HCT116 (cell line): ENCODE measurements at regions not wholly inside any gene's neighbourhood (a gene's known extent, or its start where the extent isn't known, plus 50 kb on each side); places are given as distances from the start of the nearest gene placed in this dataset.

Experiments
- ATAC-seq: fragments of 200-7000 bp; cut with Tn5 transposase; 2 replicates; pipeline ENCODE4 v1.9.1; 2020; ENCODE audit warnings: mild to moderate bottlenecking, moderate library complexity
- BruUV-seq: library from RNA; stranded (reverse); fragments of 400-500 nt; replicated peaks from 2 replicates; lab custom pipeline; 2021; lab: Mats Ljungman, UMichigan
- CTCF ChIA-PET: fragments of 300-600 bp; sonication (Branson Sonifier 250); formaldehyde crosslinking; loops from one replicate; lab custom pipeline; 2021; ENCODE audit warnings: antibody characterized with exemption; lab: Charles Lee
- POLR2A ChIA-PET: fragments of 300-600, 350-600 bp; sonication (Branson Sonifier 250); formaldehyde crosslinking; loops from one replicate; lab custom pipeline; 2021; ENCODE audit warnings: antibody characterized with exemption; lab: Charles Lee
- RAD21 ChIA-PET, 2 experiments: fragments of 300-600 bp; sonication (Branson Sonifier 250); formaldehyde crosslinking; loops; one replicate each; lab custom pipeline; 2023; ENCODE audit warnings: low total read pairs in 2 of 2; ENCODE audit not compliant: uncharacterized antibody in 2 of 2, unreplicated experiment in 2 of 2, low non-redundant PET in 1 of 2; lab: Charles Lee
- DNase-seq: peaks from one replicate; pipeline ENCODE4 v3.0.0-alpha.2; 2010; ENCODE audit warnings: low read depth, low spot score
- H2AFZ ChIP-seq: fragments of 200-600 bp; shearing (Covaris generic), sonication (generic); 2 replicates; pipeline ENCODE4 v1.6.1; 2017; ENCODE audit warnings: low read depth, mixed run types, mixed read lengths, antibody characterized with exemption, low read length; ENCODE audit not compliant: poor library complexity, severe bottlenecking
- H3K27ac ChIP-seq: 2 replicates; pipeline ENCODE4 v1.5.1; 2012; ENCODE audit warnings: low read depth, low read length
- H3K27me3 ChIP-seq: fragments of 200-600 bp; sonication (generic); 2 replicates; pipeline ENCODE4 v1.6.1; 2016; ENCODE audit warnings: mixed run types, low read length, mixed read lengths; ENCODE audit not compliant: insufficient read depth
- H3K36me3 ChIP-seq, 2 experiments: fragments of 200-500 bp in 1 of 2; fragments of 200-600 bp in 1 of 2; sonication (Bioruptor generic) in 1 of 2; sonication (generic) in 1 of 2; 2 replicates each; pipeline versions ENCODE4 v1.5.1 to v1.6.1; 2014 to 2016; ENCODE audit warnings: low read length in 2 of 2, inconsistent platforms in 1 of 2, mixed read lengths in 1 of 2, mixed run types in 1 of 2; ENCODE audit not compliant: insufficient read depth in 2 of 2, control insufficient read depth in 1 of 2
- H3K4me1 ChIP-seq, 2 experiments: fragments of 200-600 bp in 1 of 2; sonication (generic) in 1 of 2; 2 replicates each; pipeline versions ENCODE4 v1.5.1 to v1.6.1; 2012 to 2017; ENCODE audit warnings: low read length in 2 of 2, inconsistent platforms in 1 of 2, mild to moderate bottlenecking in 1 of 2, mixed read lengths in 1 of 2, mixed run types in 1 of 2, moderate library complexity in 1 of 2; ENCODE audit not compliant: insufficient read depth in 2 of 2, control insufficient read depth in 1 of 2
- H3K4me2 ChIP-seq: fragments of 200-600 bp; sonication (generic); 2 replicates; pipeline ENCODE4 v1.6.1; 2017; ENCODE audit warnings: mixed run types, low read length, mixed read lengths
- H3K4me3 ChIP-seq, 2 experiments: fragments of 200-600 bp in 1 of 2; sonication (generic) in 1 of 2; replicated peaks in 1 of 2; 2 replicates each; pipeline ENCODE4 v1.5.1; 2011 to 2016; ENCODE audit warnings: low read length in 2 of 2, control low read depth in 1 of 2, low read depth in 1 of 2, mild to moderate bottlenecking in 1 of 2, mixed read lengths in 1 of 2, mixed run types in 1 of 2
- H3K79me2 ChIP-seq: fragments of 200-600 bp; sonication (generic); 2 replicates; pipeline ENCODE4 v1.6.1; 2017; ENCODE audit warnings: mild to moderate bottlenecking, mixed run types, low read length, moderate library complexity, mixed read lengths; ENCODE audit not compliant: insufficient read depth
- H3K9ac ChIP-seq: fragments of 200-600 bp; sonication (generic); 2 replicates; pipeline ENCODE4 v1.6.1; 2016; ENCODE audit warnings: low read length, mixed read lengths
- H3K9me2 ChIP-seq: fragments of 200-600 bp; sonication (generic), shearing (Covaris generic); 2 replicates; pipeline ENCODE4 v1.6.1; 2017; ENCODE audit warnings: mixed run types, mild to moderate bottlenecking, moderate library complexity; ENCODE audit not compliant: insufficient read depth
- H3K9me3 ChIP-seq, 2 experiments: fragments of 200-500 bp in 1 of 2; fragments of 200-600 bp in 1 of 2; sonication (Bioruptor generic) in 1 of 2; sonication (generic) in 1 of 2; 2 replicates each; pipeline ENCODE4 v1.6.1; 2014 to 2017; ENCODE audit warnings: low read length in 2 of 2, mixed read lengths in 2 of 2, inconsistent platforms in 1 of 2, low read depth in 1 of 2, mild to moderate bottlenecking in 1 of 2, mixed run types in 1 of 2, moderate library complexity in 1 of 2; ENCODE audit not compliant: control insufficient read depth in 1 of 2, insufficient read depth in 1 of 2
- H4K20me1 ChIP-seq: fragments of 200-600 bp; sonication (generic), shearing (Covaris generic); 2 replicates; pipeline ENCODE4 v1.6.1; 2017; ENCODE audit warnings: mixed run types, mild to moderate bottlenecking, moderate library complexity; ENCODE audit not compliant: insufficient read depth
- ATF3 ChIP-seq: IDR thresholded peaks from 2 replicates; pipeline ENCODE4 v1.6.1; 2012
- CBX3 ChIP-seq: IDR thresholded peaks from 2 replicates; pipeline ENCODE4 v1.6.1; 2012; ENCODE audit warnings: low read depth
- EGR1 ChIP-seq: IDR thresholded peaks from 2 replicates; pipeline ENCODE4 v1.6.1; 2012; ENCODE audit warnings: low read depth
- ELF1 ChIP-seq: IDR thresholded peaks from 2 replicates; pipeline ENCODE4 v1.6.1; 2012; ENCODE audit warnings: low read depth, borderline replicate concordance
- FOSL1 ChIP-seq: IDR thresholded peaks from 2 replicates; pipeline ENCODE4 v1.6.1; 2012; ENCODE audit warnings: low read depth
- JUND ChIP-seq: IDR thresholded peaks from 2 replicates; pipeline ENCODE4 v1.6.1; 2012
- POLR2A ChIP-seq: IDR thresholded peaks from 2 replicates; pipeline ENCODE4 v1.7.0; 2011; ENCODE audit warnings: borderline replicate concordance; ENCODE audit not compliant: insufficient read depth, insufficient read length; ENCODE audit errors: extremely low read depth
- POLR2AphosphoS5 ChIP-seq: IDR thresholded peaks from 2 replicates; pipeline ENCODE4 v1.6.1; 2011; ENCODE audit warnings: mild to moderate bottlenecking, low read depth, low read length, moderate library complexity
- RAD21 ChIP-seq: IDR thresholded peaks from 2 replicates; pipeline ENCODE4 v1.6.1; 2012; ENCODE audit warnings: low read depth, mild to moderate bottlenecking
- REST ChIP-seq: IDR thresholded peaks from 2 replicates; pipeline ENCODE4 v1.6.1; 2012; ENCODE audit warnings: low read depth
- SP1 ChIP-seq: IDR thresholded peaks from 2 replicates; pipeline ENCODE4 v1.6.1; 2012; ENCODE audit warnings: low read depth
- SRF ChIP-seq: IDR thresholded peaks from 2 replicates; pipeline ENCODE4 v1.6.1; 2012; ENCODE audit warnings: low read depth
- TCF7L2 ChIP-seq: IDR thresholded peaks from 2 replicates; pipeline ENCODE4 v1.7.0; 2011; ENCODE audit warnings: borderline replicate concordance, inconsistent platforms; ENCODE audit not compliant: insufficient read depth, insufficient read length; ENCODE audit errors: extremely low read depth
- YY1 ChIP-seq: IDR thresholded peaks from 2 replicates; pipeline ENCODE4 v1.6.1; 2011; ENCODE audit warnings: low read length, low read depth, moderate library complexity, mild to moderate bottlenecking; ENCODE audit not compliant: insufficient replicate concordance; ENCODE audit errors: extremely low read depth
- ZBTB33 ChIP-seq: IDR thresholded peaks from 2 replicates; pipeline ENCODE4 v1.6.1; 2011; ENCODE audit warnings: mild to moderate bottlenecking, low read length, moderate library complexity; ENCODE audit not compliant: insufficient replicate concordance; ENCODE audit errors: extremely low read depth
- ZFX ChIP-seq: fragments of 450-650 bp; IDR thresholded peaks from 2 replicates; pipeline ENCODE4 v1.6.1; 2017
- ZNF274 ChIP-seq: fragments of 200-500 bp; sonication (Bioruptor generic); IDR thresholded peaks from 2 replicates; pipeline ENCODE4 v1.6.1; 2014; ENCODE audit warnings: mild to moderate bottlenecking, low read depth, low read length, inconsistent platforms
- intact Hi-C: fragments of 100-400 bp; cut with micrococcal nuclease; formaldehyde crosslinking; loops from 2 replicates; pipeline ENCODE4 v1.10.0; 2022

GRCh38 chr5:115452536-115453235, 91.9 kb downstream of the FEM1C start (continued):
- no peak for TF ChIP-seq ZBTB33
- no peak for TF ChIP-seq YY1
- no peak for TF ChIP-seq SP1
- no peak for TF ChIP-seq JUND
- TF ChIP-seq FOSL1: no peak
- no peak for TF ChIP-seq EGR1
- TF ChIP-seq, all 23 proteins: peak for 0

- Histone ChIP-seq H3K4me2 (no peak overlapping the region), H3K27me3 (no peaks in the 10 kb centered on the region), H3K9me3 (no peaks in the 10 kb centered on the region), H3K9me2 (no peaks in the 10 kb centered on the region), H3K27ac (no peak overlapping the region), H4K20me1 (no peaks in the 10 kb centered on the region), H3K36me3 (no peaks in the 10 kb centered on the region), H3K4me1 (peaks cover 0 to 30% of the 10 kb centered on the region in 2 experiments; a peak in 1 of 4 replicates), H2AFZ (no peak overlapping the region), H3K4me3 (no peak overlapping the region), H3K79me2 (no peaks in the 10 kb centered on the region), H3K9ac (no peak overlapping the region)
- intact Hi-C loops: no loop called here
- BruUV-seq: no TSS peak
- ATAC-seq: no peak
- ChIA-PET RAD21 (no interaction called here), POLR2A (no interaction called here), CTCF (no interaction called here)
- no peak for DNase-seq
- TF ChIP-seq EGR1 (no peak), ATF3 (no peak), POLR2A (no peak), CBX3 (no peak), YY1 (no peak), TCF7L2 (no peak), SRF (no peak), POLR2AphosphoS5 (no peak), REST (no peak), ELF1 (no peak), ZFX (no peak), JUND (no peak), RAD21 (no peak), ZBTB33 (no peak), FOSL1 (no peak), ZNF274 (no peak)
Observed at GRCh38 chr5:115452083-115452482, 92.5 kb downstream of the FEM1C start.
